SK-N-SH (cell line): ENCODE measurements at regions not wholly inside any gene's neighbourhood (a gene's known extent, or its start where the extent isn't known, plus 50 kb on each side); places are given as distances from the start of the nearest gene placed in this dataset.

Source experiments
- GABPA ChIP-seq: IDR thresholded peaks from 2 replicates; pipeline ENCODE4 v1.4.0; 2012; ENCODE audit warnings: low read depth, mild to moderate bottlenecking
- TF ChIP-seq, protein P1 (sequence below): fragments of 200-600 bp; sonication (generic); IDR thresholded peaks from 2 replicates; pipeline ENCODE4 v1.6.1; 2017; ENCODE audit warnings: antibody characterized with exemption, mild to moderate bottlenecking, moderate library complexity
- TF ChIP-seq, protein P2 (sequence below): IDR thresholded peaks from 2 replicates; pipeline ENCODE4 v1.4.0; 2012; ENCODE audit warnings: low read depth

DNA sequence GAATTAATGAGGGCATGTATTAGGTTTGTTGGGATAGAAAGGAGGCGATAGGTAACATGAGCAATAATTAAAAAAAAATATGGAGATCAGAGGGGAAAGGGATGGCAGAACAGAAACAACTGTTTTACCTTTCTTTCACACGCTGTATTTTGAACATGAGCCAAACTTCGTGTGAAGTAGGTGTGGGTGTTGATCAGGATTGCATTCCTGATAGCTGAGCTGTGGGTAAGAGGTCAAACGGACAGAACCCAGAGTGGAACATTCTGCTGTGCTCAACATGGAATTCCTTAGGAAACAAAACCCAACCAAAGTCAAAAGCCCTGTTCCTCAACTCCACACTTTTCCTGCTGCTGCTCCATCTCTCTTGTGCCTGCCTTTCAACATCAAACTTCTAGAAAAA lies 162.5 kb upstream of the CASK start:
- TF ChIP-seq, protein P1, sequence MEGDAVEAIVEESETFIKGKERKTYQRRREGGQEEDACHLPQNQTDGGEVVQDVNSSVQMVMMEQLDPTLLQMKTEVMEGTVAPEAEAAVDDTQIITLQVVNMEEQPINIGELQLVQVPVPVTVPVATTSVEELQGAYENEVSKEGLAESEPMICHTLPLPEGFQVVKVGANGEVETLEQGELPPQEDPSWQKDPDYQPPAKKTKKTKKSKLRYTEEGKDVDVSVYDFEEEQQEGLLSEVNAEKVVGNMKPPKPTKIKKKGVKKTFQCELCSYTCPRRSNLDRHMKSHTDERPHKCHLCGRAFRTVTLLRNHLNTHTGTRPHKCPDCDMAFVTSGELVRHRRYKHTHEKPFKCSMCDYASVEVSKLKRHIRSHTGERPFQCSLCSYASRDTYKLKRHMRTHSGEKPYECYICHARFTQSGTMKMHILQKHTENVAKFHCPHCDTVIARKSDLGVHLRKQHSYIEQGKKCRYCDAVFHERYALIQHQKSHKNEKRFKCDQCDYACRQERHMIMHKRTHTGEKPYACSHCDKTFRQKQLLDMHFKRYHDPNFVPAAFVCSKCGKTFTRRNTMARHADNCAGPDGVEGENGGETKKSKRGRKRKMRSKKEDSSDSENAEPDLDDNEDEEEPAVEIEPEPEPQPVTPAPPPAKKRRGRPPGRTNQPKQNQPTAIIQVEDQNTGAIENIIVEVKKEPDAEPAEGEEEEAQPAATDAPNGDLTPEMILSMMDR, result no peak
- TF ChIP-seq, protein P2, sequence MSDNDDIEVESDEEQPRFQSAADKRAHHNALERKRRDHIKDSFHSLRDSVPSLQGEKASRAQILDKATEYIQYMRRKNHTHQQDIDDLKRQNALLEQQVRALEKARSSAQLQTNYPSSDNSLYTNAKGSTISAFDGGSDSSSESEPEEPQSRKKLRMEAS, result no peak
- TF ChIP-seq GABPA, result no peak
